GM12864 (cell line): ENCODE measurements at regions not wholly inside any gene's neighbourhood (a gene's known extent, or its start where the extent isn't known, plus 50 kb on each side); places are given as distances from the start of the nearest gene placed in this dataset.
"Not testable (repeated sequence)": the region's sequence is repeated elsewhere in the genome, so short reads cannot be mapped to it uniquely, and the experiment has no call there.

Experiments used
- DNase-seq: peaks from one replicate; pipeline ENCODE4 v3.0.0-alpha.2; 2011; ENCODE audit warnings: low read depth
- H3K4me3 ChIP-seq: 2 replicates; pipeline ENCODE4 v1.5.1; 2011; ENCODE audit warnings: mild to moderate bottlenecking, low read depth, low read length, control low read depth
- CTCF ChIP-seq: IDR thresholded peaks from 2 replicates; pipeline ENCODE4 v1.5.1; 2011; ENCODE audit warnings: low read depth, mild to moderate bottlenecking, moderate library complexity, low read length, control low read depth, inconsistent platforms; ENCODE audit errors: missing control alignments

DNA sequence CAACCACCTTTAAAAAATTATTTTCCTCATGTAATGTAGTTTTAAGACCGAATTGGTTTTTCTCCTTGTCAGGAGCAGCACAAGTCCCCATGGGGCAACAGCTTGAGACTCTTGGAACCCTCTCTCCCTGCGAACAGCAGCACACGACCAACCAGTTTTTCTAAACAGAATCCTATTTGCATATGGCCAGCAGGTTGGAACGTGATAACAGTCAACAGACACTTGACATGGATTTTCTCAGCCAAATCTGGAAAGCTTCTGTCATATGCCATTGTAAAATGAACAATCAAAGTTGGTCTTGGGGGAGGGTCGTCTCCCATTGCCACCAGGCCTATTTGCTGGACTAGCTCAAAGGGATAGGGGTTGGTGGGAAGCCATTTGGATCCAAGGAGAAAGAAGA, 1915.0 kb upstream of the FLRT2 start:
- no peak for DNase-seq
- TF ChIP-seq CTCF, result no peak
- no peak overlapping the region for H3K4me3 ChIP-seq

DNA sequence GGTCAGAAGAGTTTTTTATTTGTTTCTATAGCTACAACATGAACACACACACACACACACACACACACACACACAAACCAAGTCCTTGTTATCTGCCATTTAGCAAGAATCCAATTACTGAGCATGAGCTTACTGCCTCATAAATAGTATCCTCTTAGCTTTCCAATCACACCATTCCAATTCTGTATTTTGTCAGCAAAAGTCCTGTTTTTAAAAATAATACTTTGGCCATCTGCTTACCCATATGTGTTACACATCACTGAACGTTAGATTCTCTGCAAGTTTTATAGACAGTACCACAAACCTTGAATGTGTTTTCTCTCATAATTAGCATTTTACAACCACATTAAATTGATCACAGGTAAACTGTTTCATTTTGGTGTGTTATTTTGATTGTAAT, 1905.4 kb upstream of the FLRT2 start:
- DNase-seq, result no peak
- TF ChIP-seq CTCF, result no peak
- H3K4me3 ChIP-seq, result no peak overlapping the region

- TF ChIP-seq CTCF, result no peak
- no peak overlapping the region for H3K4me3 ChIP-seq
- DNase-seq, result no peak
Measured at GRCh38 chr14:83632375-83632774, 1897.6 kb upstream of the FLRT2 start.

GRCh38 chr14:83638748-83639504, 1891.0 kb upstream of the FLRT2 start:
- DNase-seq, result no peak
- TF ChIP-seq CTCF, result no peak
- no peak overlapping the region for H3K4me3 ChIP-seq

DNA sequence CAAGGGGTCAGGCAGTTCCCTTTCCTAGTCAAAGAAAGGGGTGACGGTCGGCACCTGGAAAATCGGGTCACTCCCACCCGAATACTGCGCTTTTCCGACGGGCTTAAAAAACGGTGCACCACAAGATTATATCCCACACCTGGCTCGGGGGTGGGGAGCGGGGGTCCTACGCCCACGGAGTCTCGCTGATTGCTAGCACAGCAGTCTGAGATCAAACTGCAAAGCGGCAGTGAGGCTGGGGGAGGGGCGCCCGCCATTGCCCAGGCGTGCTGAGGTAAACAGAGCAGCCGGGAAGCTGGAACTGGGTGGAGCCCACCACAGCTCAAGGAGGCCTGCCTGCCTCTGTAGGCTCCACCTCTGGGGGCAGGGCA, 1890.5 kb upstream of the FLRT2 start:
- not testable (repeated sequence) for H3K4me3 ChIP-seq, DNase-seq

GRCh38 chr14:83646228-83646627, 1883.7 kb upstream of the FLRT2 start:
- no peak overlapping the region for H3K4me3 ChIP-seq
- no peak for TF ChIP-seq CTCF
- no peak for DNase-seq

DNA sequence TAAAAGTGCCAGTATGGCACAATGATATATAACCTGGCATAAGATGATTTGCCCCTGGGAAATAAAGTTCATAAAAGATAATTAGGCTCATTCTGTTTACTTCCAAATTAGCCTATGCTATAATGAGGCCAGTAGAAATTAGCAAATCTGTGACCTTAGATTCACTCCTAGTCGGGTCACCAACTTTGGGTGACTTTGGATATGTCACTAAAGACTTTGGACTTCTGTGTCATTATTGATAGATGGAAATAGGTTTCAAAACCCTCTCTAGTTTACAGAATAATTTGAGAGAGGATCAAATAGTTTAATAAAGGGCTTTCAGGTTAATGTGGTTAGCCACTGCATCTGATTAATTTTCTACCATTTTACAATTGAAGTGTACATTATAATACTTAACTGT, 1869.3 kb upstream of the FLRT2 start:
- no peak for TF ChIP-seq CTCF
- no peak for DNase-seq
- no peak overlapping the region for H3K4me3 ChIP-seq
